Common myeloid progenitor, CD34-positive (primary cell): ENCODE measurements at regions not wholly inside any gene's neighbourhood (a gene's known extent, or its start where the extent isn't known, plus 50 kb on each side); places are given as distances from the start of the nearest gene placed in this dataset.

ENCODE experiments used
- CTCF ChIA-PET: fragments of 350-600 bp; sonication (Branson Sonifier 250); formaldehyde crosslinking; loops from one replicate; lab custom pipeline; 2021; ENCODE audit warnings: antibody characterized with exemption; lab: Charles Lee
- POLR2A ChIA-PET: fragments of 350-600 bp; sonication (Branson Sonifier 250); formaldehyde crosslinking; loops from one replicate; lab custom pipeline; 2021; ENCODE audit warnings: antibody characterized with exemption; lab: Charles Lee
- DNase-seq, 3 donors: peaks; one replicate each; pipeline versions ENCODE4 v3.0.0 to v3.0.0-alpha.2; 2013
- H3K27ac ChIP-seq, 2 experiments: 1 replicate in 1 of 2; 2 replicates in 1 of 2; pipeline ENCODE4 v1.7.0; 2013; ENCODE audit warnings: inconsistent platforms in 2 of 2, low read length in 2 of 2, mild to moderate bottlenecking in 2 of 2, low read depth in 1 of 2, moderate library complexity in 1 of 2; ENCODE audit not compliant: severe bottlenecking in 2 of 2, insufficient read depth in 1 of 2, poor library complexity in 1 of 2
- H3K27me3 ChIP-seq, 5 experiments: replicated peaks in 2 of 5; 1 replicate in 3 of 5; 2 replicates in 2 of 5; pipeline versions ENCODE4 v1.6.1 to v1.7.0; 2013; ENCODE audit warnings: low read length in 4 of 5, mild to moderate bottlenecking in 2 of 5, moderate library complexity in 2 of 5, inconsistent platforms in 1 of 5; ENCODE audit not compliant: insufficient read depth in 5 of 5, control insufficient read depth in 4 of 5
- H3K36me3 ChIP-seq, 4 experiments: 1 replicate in 2 of 4; 2 replicates in 2 of 4; pipeline versions ENCODE4 v1.6.1 to v1.7.0; 2013; ENCODE audit warnings: low read length in 3 of 4, control low read depth in 1 of 4, mild to moderate bottlenecking in 1 of 4; ENCODE audit not compliant: control insufficient read depth in 4 of 4, insufficient read depth in 4 of 4
- H3K4me1 ChIP-seq, 4 experiments: 1 replicate in 3 of 4; 2 replicates in 1 of 4; pipeline versions ENCODE4 v1.6.1 to v1.7.1; 2013; ENCODE audit warnings: low read length in 3 of 4, mild to moderate bottlenecking in 3 of 4, control low read depth in 1 of 4, inconsistent platforms in 1 of 4, moderate library complexity in 1 of 4; ENCODE audit not compliant: control insufficient read depth in 4 of 4, insufficient read depth in 4 of 4; ENCODE audit errors: control extremely low read depth in 1 of 4
- H3K4me3 ChIP-seq, 7 experiments: 1 replicate in 4 of 7; 2 replicates in 3 of 7; pipeline versions ENCODE4 v1.5.1 to v1.7.0; 2013; ENCODE audit warnings: mild to moderate bottlenecking in 7 of 7, low read length in 6 of 7, moderate library complexity in 6 of 7, inconsistent platforms in 2 of 7, low read depth in 2 of 7, control low read depth in 1 of 7; ENCODE audit not compliant: insufficient read depth in 4 of 7, control insufficient read depth in 1 of 7; ENCODE audit errors: extremely low read depth in 1 of 7
- H3K9me3 ChIP-seq, 5 experiments: 1 replicate in 4 of 5; 2 replicates in 1 of 5; pipeline versions ENCODE4 v1.6.1 to v1.7.1; 2013; ENCODE audit warnings: low read length in 4 of 5, mild to moderate bottlenecking in 2 of 5, inconsistent platforms in 1 of 5, low read depth in 1 of 5, moderate library complexity in 1 of 5; ENCODE audit not compliant: control insufficient read depth in 4 of 5, insufficient read depth in 2 of 5; ENCODE audit errors: control extremely low read depth in 1 of 5
- WGBS: methylation state at CpG from one replicate; pipeline ENCODE4 v1.1.5; 2013; ENCODE audit not compliant: insufficient coverage; 5-methylcytosine and 5-hydroxymethylcytosine counted together

DNA sequence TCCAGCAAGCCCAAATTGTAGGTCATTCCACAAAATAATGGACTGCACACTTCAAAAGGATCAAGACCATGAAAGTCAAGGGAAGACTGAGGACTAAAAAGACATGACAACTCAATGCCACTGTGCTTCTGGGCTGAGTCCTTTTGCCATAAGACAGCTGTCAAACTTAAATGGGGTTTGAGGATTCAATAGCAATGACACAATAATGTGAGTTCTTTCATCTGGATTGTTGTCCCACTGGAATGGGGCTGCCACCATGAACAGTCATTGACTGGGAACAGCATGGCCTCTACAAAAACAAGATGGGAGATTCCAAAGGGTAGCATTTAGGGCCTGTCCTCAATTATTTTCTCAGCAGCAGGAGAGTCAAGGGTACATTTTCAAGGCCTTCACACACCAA is 118.5 kb downstream of the EN1 start:
- no peak overlapping the region for H3K4me3 ChIP-seq
- H3K4me1 ChIP-seq = no peaks in the 10 kb centered on the region
- DNase-seq = no peak
- no peaks in the 10 kb centered on the region for H3K36me3 ChIP-seq
- no peak overlapping the region for H3K27ac ChIP-seq
- peaks cover 0 to 4% (median 0%) of the 10 kb centered on the region in 5 experiments for H3K9me3 ChIP-seq
- ChIA-PET POLR2A (no interaction called here), CTCF (interaction anchor here (0.9 kb wide), 1 partner anchor 121 kb away, joined by 3 read pairs; no protein-coding TSS in a partner anchor)
- no peaks in the 10 kb centered on the region for H3K27me3 ChIP-seq

DNA sequence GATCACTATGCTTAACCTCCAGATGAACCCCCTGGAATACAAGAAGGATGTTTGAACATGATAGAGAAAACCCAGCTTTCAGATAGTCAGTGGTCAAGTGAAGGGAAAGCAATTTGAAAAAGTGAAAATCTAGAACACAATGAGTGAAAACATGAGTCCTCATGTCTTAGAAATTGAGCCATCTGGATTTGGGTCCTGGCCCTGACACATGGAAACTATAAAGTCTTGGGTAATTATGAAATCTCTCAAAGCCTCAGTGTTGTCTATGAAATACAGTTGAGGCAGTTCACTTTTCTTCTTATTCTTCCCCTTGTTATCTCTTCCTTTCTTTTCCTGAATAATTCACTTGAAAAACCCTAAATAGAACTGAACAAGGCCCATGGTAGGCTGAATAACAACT is 120.6 kb downstream of the EN1 start:
- CTCF ChIA-PET = no interaction called here
- Histone ChIP-seq H3K36me3 (no peaks in the 10 kb centered on the region), H3K4me1 (no peaks in the 10 kb centered on the region), H3K4me3 (no peak overlapping the region), H3K27ac (no peak overlapping the region), H3K27me3 (no peaks in the 10 kb centered on the region), H3K9me3 (peaks cover 0 to 4% (median 0%) of the 10 kb centered on the region in 5 experiments)
- no peak for DNase-seq
- POLR2A ChIA-PET = no interaction called here

DNA sequence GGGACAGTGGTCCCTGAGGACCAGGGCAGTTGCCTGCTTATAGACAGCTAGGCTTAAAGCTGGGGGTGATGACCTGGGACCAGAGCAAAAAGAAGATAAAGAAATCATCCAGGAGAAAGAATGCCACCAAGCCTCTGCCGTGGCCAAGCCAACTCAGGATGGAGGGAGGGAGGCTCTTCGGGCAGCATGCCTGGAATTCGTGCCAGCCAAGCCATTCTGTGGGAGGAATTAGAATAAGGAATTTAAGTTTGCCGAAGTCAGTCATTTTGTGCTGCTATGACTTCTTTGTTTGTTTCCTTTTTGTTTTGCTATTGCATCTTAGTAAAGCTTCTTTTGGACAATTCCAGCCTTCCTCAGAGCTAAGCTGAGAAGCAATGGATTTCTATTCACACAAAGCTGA is 124.1 kb downstream of the EN1 start:
- no peaks in the 10 kb centered on the region for H3K36me3 ChIP-seq
- H3K27ac ChIP-seq = no peak overlapping the region
- POLR2A ChIA-PET = no interaction called here
- H3K9me3 ChIP-seq = peaks cover 0 to 4% (median 0%) of the 10 kb centered on the region in 5 experiments
- no peaks in the 10 kb centered on the region for H3K27me3 ChIP-seq
- H3K4me1 ChIP-seq = no peaks in the 10 kb centered on the region
- H3K4me3 ChIP-seq = no peak overlapping the region
- no peak for DNase-seq
- 67% methylated on average over 3 of the region's 4 CpGs for WGBS
- CTCF ChIA-PET = no interaction called here

DNA sequence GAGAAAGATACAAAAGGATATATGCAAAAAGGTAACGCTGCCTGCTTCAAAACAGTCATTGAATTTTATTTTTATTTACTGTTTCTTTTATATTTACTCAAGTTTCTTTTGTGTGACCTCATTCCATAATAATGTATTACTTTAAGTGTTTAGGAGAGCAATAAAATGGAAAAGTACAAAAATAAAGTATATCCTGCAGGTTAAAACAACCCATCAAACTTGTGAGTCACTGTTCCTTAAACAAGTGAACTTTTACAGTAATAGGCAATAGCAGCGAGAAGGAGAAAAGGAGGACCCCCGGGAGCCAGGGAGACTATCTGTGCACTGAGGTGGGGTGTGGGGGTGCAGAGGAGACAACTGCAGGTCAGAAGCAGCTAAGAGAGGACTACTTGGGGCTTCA is 124.5 kb downstream of the EN1 start:
- Histone ChIP-seq H3K4me1 (no peaks in the 10 kb centered on the region), H3K27ac (no peak overlapping the region), H3K4me3 (no peak overlapping the region), H3K36me3 (no peaks in the 10 kb centered on the region), H3K27me3 (no peaks in the 10 kb centered on the region), H3K9me3 (peaks cover 0 to 4% (median 0%) of the 10 kb centered on the region in 5 experiments)
- POLR2A ChIA-PET = no interaction called here
- CTCF ChIA-PET = no interaction called here
- DNase-seq = no peak
- no CpG with 5 or more reads among the region's 3 CpGs for WGBS

DNA sequence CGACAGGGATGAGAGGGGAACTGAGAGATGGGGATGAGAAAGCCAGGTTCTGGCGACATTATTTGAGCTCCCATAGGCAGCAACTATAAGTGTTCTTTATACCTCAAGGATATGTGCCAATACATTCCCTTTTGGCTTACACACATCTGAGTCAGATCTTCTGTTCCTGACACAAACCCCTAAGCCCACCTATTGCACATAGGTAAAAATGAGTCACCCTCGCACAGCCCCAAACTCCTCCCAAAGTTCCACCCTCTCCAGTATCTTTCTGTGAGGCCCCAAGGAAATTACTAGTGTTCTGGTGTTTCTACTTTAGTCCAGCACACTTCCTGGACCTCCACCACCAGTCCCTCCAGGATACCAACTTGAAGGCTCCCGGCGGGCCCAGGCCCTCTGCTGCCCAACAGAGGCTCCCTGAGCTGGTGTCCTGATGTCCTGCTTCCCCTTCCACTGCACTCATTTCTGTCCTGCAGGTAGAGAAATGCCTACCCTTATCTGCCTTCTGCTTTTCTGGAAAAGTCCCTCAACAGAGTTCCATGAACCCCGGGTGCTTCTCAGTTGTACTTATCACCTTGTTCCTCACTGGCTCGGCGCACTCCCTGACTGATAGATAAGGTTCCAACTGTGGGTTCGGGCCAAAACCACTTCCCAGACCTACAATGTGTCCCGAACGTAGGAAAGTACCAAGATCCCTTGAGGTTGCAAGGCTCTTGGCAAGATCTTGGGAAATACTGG is 125.5 kb downstream of the EN1 start:
- Histone ChIP-seq H3K4me1 (no peaks in the 10 kb centered on the region), H3K9me3 (no peaks in the 10 kb centered on the region), H3K27ac (no peak overlapping the region), H3K36me3 (no peaks in the 10 kb centered on the region), H3K27me3 (no peaks in the 10 kb centered on the region), H3K4me3 (no peak overlapping the region)
- ChIA-PET POLR2A (no interaction called here), CTCF (no interaction called here)
- DNase-seq = no peak
- 90% methylated on average over 8 of the region's 11 CpGs for WGBS

- Histone ChIP-seq H3K36me3 (no peaks in the 10 kb centered on the region), H3K9me3 (no peaks in the 10 kb centered on the region), H3K4me1 (no peaks in the 10 kb centered on the region), H3K27me3 (no peaks in the 10 kb centered on the region), H3K4me3 (no peak overlapping the region), H3K27ac (no peak overlapping the region)
- ChIA-PET POLR2A (no interaction called here), CTCF (no interaction called here)
- 100% methylated on average over 2 of the region's 4 CpGs for WGBS
- no peak for DNase-seq
Measured at GRCh38 chr2:118720866-118721265, 126.6 kb downstream of the EN1 start.

DNA sequence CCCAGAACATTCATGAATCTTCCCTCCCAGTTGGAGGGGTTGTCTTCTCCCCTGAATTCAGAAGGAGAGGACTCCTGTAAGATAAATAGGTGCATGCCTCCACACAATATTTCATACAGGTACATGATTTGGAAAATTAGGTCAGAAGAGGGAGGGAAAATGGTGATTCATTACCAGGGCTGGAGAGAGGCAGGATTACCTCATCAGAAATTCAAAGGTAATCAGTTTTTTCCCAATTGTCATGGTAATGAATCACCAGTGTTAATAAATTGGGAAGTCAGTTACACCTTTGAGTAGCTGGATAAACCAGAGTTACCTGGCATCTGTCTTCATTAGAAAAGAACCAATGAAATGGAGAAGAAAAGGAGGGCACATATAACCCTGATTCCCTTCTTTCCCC is 128.5 kb downstream of the EN1 start:
- POLR2A ChIA-PET = no interaction called here
- Histone ChIP-seq H3K4me1 (no peaks in the 10 kb centered on the region), H3K27me3 (no peaks in the 10 kb centered on the region), H3K9me3 (no peaks in the 10 kb centered on the region), H3K36me3 (no peaks in the 10 kb centered on the region), H3K27ac (no peak overlapping the region), H3K4me3 (no peak overlapping the region)
- CTCF ChIA-PET = no interaction called here
- DNase-seq = no peak
